ENCODE measurements at regions not wholly inside any gene's neighbourhood (a gene's known extent, or its start where the extent isn't known, plus 50 kb on each side); places are given as distances from the start of the nearest gene placed in this dataset.

DNA sequence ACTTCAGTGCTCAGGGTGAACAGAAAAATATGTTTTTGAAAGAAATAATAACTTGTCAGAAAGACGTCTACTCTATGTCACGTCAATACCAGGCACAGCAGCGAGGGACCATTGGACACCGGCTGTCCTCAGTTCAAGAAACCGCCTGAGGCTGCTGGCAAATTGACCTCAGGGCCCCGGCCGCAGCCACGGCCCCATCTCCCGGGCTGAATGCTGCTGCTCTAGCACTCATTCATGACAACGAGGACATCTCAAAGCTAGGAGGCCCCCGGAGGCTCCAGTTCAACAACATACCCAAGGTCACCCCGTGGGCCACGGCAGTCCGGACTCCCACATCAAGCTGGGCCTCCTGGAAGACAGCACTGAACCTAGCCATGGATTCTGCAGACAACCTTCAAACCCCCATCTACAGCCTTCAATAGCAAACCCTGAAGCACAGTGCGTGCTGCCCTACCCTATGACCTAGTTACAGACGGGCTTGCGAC lies 204.0 kb upstream of the NSMCE3 start:
- TF ChIP-seq ZFP36 (IDR thresholded peaks at IDR 0.05; ENCODE audit: borderline replicate concordance, partially characterized antibody), result no peak
- TF ChIP-seq, protein P1, sequence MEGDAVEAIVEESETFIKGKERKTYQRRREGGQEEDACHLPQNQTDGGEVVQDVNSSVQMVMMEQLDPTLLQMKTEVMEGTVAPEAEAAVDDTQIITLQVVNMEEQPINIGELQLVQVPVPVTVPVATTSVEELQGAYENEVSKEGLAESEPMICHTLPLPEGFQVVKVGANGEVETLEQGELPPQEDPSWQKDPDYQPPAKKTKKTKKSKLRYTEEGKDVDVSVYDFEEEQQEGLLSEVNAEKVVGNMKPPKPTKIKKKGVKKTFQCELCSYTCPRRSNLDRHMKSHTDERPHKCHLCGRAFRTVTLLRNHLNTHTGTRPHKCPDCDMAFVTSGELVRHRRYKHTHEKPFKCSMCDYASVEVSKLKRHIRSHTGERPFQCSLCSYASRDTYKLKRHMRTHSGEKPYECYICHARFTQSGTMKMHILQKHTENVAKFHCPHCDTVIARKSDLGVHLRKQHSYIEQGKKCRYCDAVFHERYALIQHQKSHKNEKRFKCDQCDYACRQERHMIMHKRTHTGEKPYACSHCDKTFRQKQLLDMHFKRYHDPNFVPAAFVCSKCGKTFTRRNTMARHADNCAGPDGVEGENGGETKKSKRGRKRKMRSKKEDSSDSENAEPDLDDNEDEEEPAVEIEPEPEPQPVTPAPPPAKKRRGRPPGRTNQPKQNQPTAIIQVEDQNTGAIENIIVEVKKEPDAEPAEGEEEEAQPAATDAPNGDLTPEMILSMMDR (IDR thresholded peaks at IDR 0.05), result no peak
